ENCODE measurements at regions not wholly inside any gene's neighbourhood (a gene's known extent, or its start where the extent isn't known, plus 50 kb on each side); places are given as distances from the start of the nearest gene placed in this dataset.
"Not testable (repeated sequence)": the region's sequence is repeated elsewhere in the genome, so short reads cannot be mapped to it uniquely, and the experiment has no call there.

GRCh38 chr2:85969367-85969766, 80.6 kb upstream of the ST3GAL5 start:
- H3K27ac ChIP-seq (ENCODE audit: low read length); H3K4me3 ChIP-seq (ENCODE audit: low read length); intact Hi-C loops (cut with DNase I); DNase-seq; H3K27me3 ChIP-seq (ENCODE audit: control insufficient read depth, insufficient read depth); H3K4me1 ChIP-seq (ENCODE audit: control insufficient read depth, insufficient read depth, low read length); ATAC-seq; H3K9me3 ChIP-seq (ENCODE audit: control insufficient read depth, low read length): not testable (repeated sequence)
- 98% methylated on average over 2 of the region's 6 CpGs for WGBS

GRCh38 chr2:85965770-85966169, 77.0 kb upstream of the ST3GAL5 start:
- H3K27ac ChIP-seq (ENCODE audit: low read length); intact Hi-C loops (cut with DNase I); H3K27me3 ChIP-seq (ENCODE audit: control insufficient read depth, insufficient read depth); DNase-seq; H3K4me3 ChIP-seq (ENCODE audit: low read length); H3K9me3 ChIP-seq (ENCODE audit: control insufficient read depth, low read length); ATAC-seq; H3K4me1 ChIP-seq (ENCODE audit: control insufficient read depth, insufficient read depth, low read length): not testable (repeated sequence)
- WGBS = 0% methylated on average over 1 of the region's 2 CpGs

- H3K9me3 ChIP-seq (ENCODE audit: control insufficient read depth, low read length); intact Hi-C loops (cut with DNase I); ATAC-seq; H3K27me3 ChIP-seq (ENCODE audit: control insufficient read depth, insufficient read depth); H3K4me1 ChIP-seq (ENCODE audit: control insufficient read depth, insufficient read depth, low read length); H3K27ac ChIP-seq (ENCODE audit: low read length); DNase-seq; H3K4me3 ChIP-seq (ENCODE audit: low read length): not testable (repeated sequence)
- WGBS = 90% methylated on average over 16 of the region's 16 CpGs
Observed at GRCh38 chr2:85963747-85964418, 75.1 kb upstream of the ST3GAL5 start.

GRCh38 chr2:85963068-85963467, 74.3 kb upstream of the ST3GAL5 start:
- H3K27me3 ChIP-seq (ENCODE audit: control insufficient read depth, insufficient read depth) = no peaks in the 10 kb centered on the region
- no peaks in the 10 kb centered on the region for H3K9me3 ChIP-seq (ENCODE audit: control insufficient read depth, low read length)
- H3K27ac ChIP-seq (ENCODE audit: low read length) = no peak overlapping the region
- H3K4me1 ChIP-seq (ENCODE audit: control insufficient read depth, insufficient read depth, low read length) = no peaks in the 10 kb centered on the region
- ATAC-seq (no peak), DNase-seq (no peak)
- intact Hi-C loops (cut with DNase I) = no loop called here
- 91% methylated on average over 4 of the region's 4 CpGs for WGBS
- no peak overlapping the region for H3K4me3 ChIP-seq (ENCODE audit: low read length)

GRCh38 chr2:85961754-85962153, 73.0 kb upstream of the ST3GAL5 start:
- Histone ChIP-seq H3K9me3 (ENCODE audit: control insufficient read depth, low read length) (no peaks in the 10 kb centered on the region), H3K27ac (ENCODE audit: low read length) (no peak overlapping the region), H3K4me3 (ENCODE audit: low read length) (no peak overlapping the region), H3K4me1 (ENCODE audit: control insufficient read depth, insufficient read depth, low read length) (no peaks in the 10 kb centered on the region), H3K27me3 (ENCODE audit: control insufficient read depth, insufficient read depth) (no peaks in the 10 kb centered on the region)
- no peak for DNase-seq
- no peak for ATAC-seq
- 91% methylated on average over 2 of the region's 2 CpGs for WGBS
- intact Hi-C loops (cut with DNase I) = no loop called here

- ATAC-seq (no peak), DNase-seq (no peak)
- Histone ChIP-seq H3K27ac (ENCODE audit: low read length) (no peak overlapping the region), H3K4me3 (ENCODE audit: low read length) (no peak overlapping the region), H3K27me3 (ENCODE audit: control insufficient read depth, insufficient read depth) (no peaks in the 10 kb centered on the region), H3K9me3 (ENCODE audit: control insufficient read depth, low read length) (no peaks in the 10 kb centered on the region), H3K4me1 (ENCODE audit: control insufficient read depth, insufficient read depth, low read length) (no peaks in the 10 kb centered on the region)
- intact Hi-C loops (cut with DNase I) = no loop called here
- WGBS = 93% methylated on average over 2 of the region's 2 CpGs
Observed at GRCh38 chr2:85961053-85961452, 72.3 kb upstream of the ST3GAL5 start.

- WGBS = 87% methylated on average over 2 of the region's 2 CpGs
- DNase-seq = no peak
- Histone ChIP-seq H3K27ac (ENCODE audit: low read length) (no peak overlapping the region), H3K27me3 (ENCODE audit: control insufficient read depth, insufficient read depth) (no peaks in the 10 kb centered on the region), H3K9me3 (ENCODE audit: control insufficient read depth, low read length) (no peaks in the 10 kb centered on the region), H3K4me1 (ENCODE audit: control insufficient read depth, insufficient read depth, low read length) (no peaks in the 10 kb centered on the region), H3K4me3 (ENCODE audit: low read length) (no peak overlapping the region)
- intact Hi-C loops (cut with DNase I) = no loop called here
- ATAC-seq = no peak
Observed at GRCh38 chr2:85959826-85960225, 71.0 kb upstream of the ST3GAL5 start.

- DNase-seq = no peak
- ATAC-seq = no peak
- H3K4me1 ChIP-seq (ENCODE audit: control insufficient read depth, insufficient read depth, low read length) = no peaks in the 10 kb centered on the region
- no peaks in the 10 kb centered on the region for H3K27me3 ChIP-seq (ENCODE audit: control insufficient read depth, insufficient read depth)
- intact Hi-C loops (cut with DNase I) = no loop called here
- H3K27ac ChIP-seq (ENCODE audit: low read length) = no peak overlapping the region
- H3K4me3 ChIP-seq (ENCODE audit: low read length) = no peak overlapping the region
- no peaks in the 10 kb centered on the region for H3K9me3 ChIP-seq (ENCODE audit: control insufficient read depth, low read length)
- 54% methylated on average over 5 of the region's 5 CpGs for WGBS
Observed at GRCh38 chr2:85959185-85959584, 70.4 kb upstream of the ST3GAL5 start.

GRCh38 chr2:85958731-85959130, 69.9 kb upstream of the ST3GAL5 start:
- Histone ChIP-seq H3K4me1 (ENCODE audit: control insufficient read depth, insufficient read depth, low read length) (no peaks in the 10 kb centered on the region), H3K27ac (ENCODE audit: low read length) (no peak overlapping the region), H3K4me3 (ENCODE audit: low read length) (no peak overlapping the region), H3K9me3 (ENCODE audit: control insufficient read depth, low read length) (no peaks in the 10 kb centered on the region), H3K27me3 (ENCODE audit: control insufficient read depth, insufficient read depth) (no peaks in the 10 kb centered on the region)
- 88% methylated on average over 15 of the region's 15 CpGs for whole genome bisulfite sequencing
- ATAC-seq (no peak), DNase-seq (no peak)
- intact Hi-C loops (cut with DNase I) = no loop called here

- Histone ChIP-seq H3K27ac (ENCODE audit: low read length) (no peak overlapping the region), H3K9me3 (ENCODE audit: control insufficient read depth, low read length) (no peaks in the 10 kb centered on the region), H3K27me3 (ENCODE audit: control insufficient read depth, insufficient read depth) (no peaks in the 10 kb centered on the region), H3K4me3 (ENCODE audit: low read length) (no peak overlapping the region), H3K4me1 (ENCODE audit: control insufficient read depth, insufficient read depth, low read length) (no peaks in the 10 kb centered on the region)
- ATAC-seq = no peak
- intact Hi-C loops (cut with DNase I) = no loop called here
- no peak for DNase-seq
- 95% methylated on average over 2 of the region's 2 CpGs for WGBS
Observed at GRCh38 chr2:85957256-85957655, 68.5 kb upstream of the ST3GAL5 start.

- no peaks in the 10 kb centered on the region for H3K4me1 ChIP-seq (ENCODE audit: control insufficient read depth, insufficient read depth, low read length)
- intact Hi-C loops (cut with DNase I) = no loop called here
- H3K9me3 ChIP-seq (ENCODE audit: control insufficient read depth, low read length) = no peaks in the 10 kb centered on the region
- no peaks in the 10 kb centered on the region for H3K27me3 ChIP-seq (ENCODE audit: control insufficient read depth, insufficient read depth)
- no peak overlapping the region for H3K4me3 ChIP-seq (ENCODE audit: low read length)
- WGBS = 91% methylated on average over 4 of the region's 4 CpGs
- ATAC-seq (no peak), DNase-seq (no peak)
- H3K27ac ChIP-seq (ENCODE audit: low read length) = no peak overlapping the region
Observed at GRCh38 chr2:85956646-85957039, 67.9 kb upstream of the ST3GAL5 start.

All from right cardiac atrium (tissue), 5 donors.